ENCODE measurements at regions not wholly inside any gene's neighbourhood (a gene's known extent, or its start where the extent isn't known, plus 50 kb on each side); places are given as distances from the start of the nearest gene placed in this dataset.

DNA sequence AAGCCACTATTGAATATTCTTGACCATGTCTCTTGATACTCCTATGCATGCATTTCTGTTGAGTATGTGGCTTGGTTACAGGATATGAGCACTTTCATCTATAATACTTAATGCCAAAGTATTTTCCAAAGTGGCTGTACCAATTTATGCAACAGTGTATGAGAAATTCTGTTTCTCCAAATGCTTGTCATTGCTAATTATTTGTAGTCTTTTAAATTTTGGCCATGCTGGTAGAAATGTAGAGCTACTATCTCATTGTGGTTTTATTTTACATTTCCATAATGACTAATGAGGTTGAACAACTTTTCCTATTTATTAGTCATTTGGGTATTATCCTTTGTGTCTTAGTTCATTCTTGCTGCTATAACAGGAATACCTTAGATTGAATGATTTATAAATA lies 71.4 kb upstream of the TSPAN2 start:
- no peak overlapping the region for H3K18ac ChIP-seq (ENCODE audit: low read depth in 1 of 2, low read length in 2 of 2)
- H2AFZ ChIP-seq (ENCODE audit: low read depth, low read length): no peak overlapping the region

DNA sequence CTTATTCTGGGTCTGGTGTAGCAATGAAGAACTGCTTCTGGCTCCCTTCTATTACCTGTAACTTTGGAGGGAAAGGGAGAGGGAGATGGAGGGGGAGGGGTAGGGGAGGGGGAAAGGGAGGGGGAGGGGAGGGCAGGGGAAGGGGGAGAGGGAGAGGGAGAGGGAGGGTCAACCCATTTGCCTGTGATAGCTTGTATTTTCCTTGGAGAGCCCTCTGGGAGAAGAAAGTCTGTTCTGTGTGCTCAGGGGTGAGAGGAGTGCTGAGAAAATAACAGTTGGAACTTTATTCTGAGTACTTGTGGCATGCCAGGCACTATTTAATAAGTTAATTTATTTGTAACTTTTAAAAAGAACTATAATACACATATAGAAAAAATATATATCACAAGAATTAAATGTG lies 70.7 kb upstream of the TSPAN2 start:
- Histone ChIP-seq H2BK5ac (ENCODE audit: low read depth, low read length, poor library complexity, severe bottlenecking) (no peak overlapping the region), H2BK15ac (ENCODE audit: low read depth, poor library complexity, severe bottlenecking) (no peak overlapping the region), H3K23ac (ENCODE audit: low read length in 2 of 2) (no peak overlapping the region), H3K18ac (ENCODE audit: low read depth in 1 of 2, low read length in 2 of 2) (no peak overlapping the region), H3K4ac (ENCODE audit: low read depth in 1 of 2, low read length in 2 of 2) (no peak overlapping the region), H2AFZ (ENCODE audit: low read depth, low read length) (no peak overlapping the region), H3K4me1 (ENCODE audit: control insufficient read depth, insufficient read depth, low read depth, low read length) (no peaks in the 10 kb centered on the region), H3K27ac (ENCODE audit: low read length, poor library complexity, severe bottlenecking) (no peak overlapping the region), H3K9me3 (ENCODE audit: control insufficient read depth, low read length) (peaks cover 6% of the 10 kb centered on the region), H3K36me3 (ENCODE audit: control insufficient read depth in 1 of 2, insufficient read depth in 2 of 2, low read depth in 1 of 2, low read length in 2 of 2) (no peaks in the 10 kb centered on the region), H4K91ac (ENCODE audit: low read length) (no peak overlapping the region), H4K8ac (ENCODE audit: low read length) (no peak overlapping the region), H2AK5ac (ENCODE audit: low read length, severe bottlenecking) (no peak overlapping the region), H3K4me2 (ENCODE audit: low read length, poor library complexity, severe bottlenecking) (no peak overlapping the region), H3K4me3 (ENCODE audit: insufficient read depth in 1 of 2, low read depth in 1 of 2, low read length in 2 of 2) (no peak overlapping the region), H3K9ac (ENCODE audit: low read length) (no peak overlapping the region), H3K14ac (ENCODE audit: low read length in 2 of 2) (no peak overlapping the region), H3K27me3 (ENCODE audit: control insufficient read depth in 1 of 2, insufficient read depth in 1 of 2, low read length in 2 of 2) (no peaks in the 10 kb centered on the region), H3K79me1 (replicated peaks; ENCODE audit: low read length, poor library complexity, severe bottlenecking) (no peaks in the 10 kb centered on the region), H2BK12ac (ENCODE audit: low read length in 2 of 2) (no peak overlapping the region), H2BK120ac (ENCODE audit: low read depth, low read length) (no peak overlapping the region)
- no peak for DNase-seq

More for the DNA sequence above, 71.4 kb upstream of the TSPAN2 start:
- Histone ChIP-seq H3K9me3 (ENCODE audit: control insufficient read depth, low read length) (peaks cover 6% of the 10 kb centered on the region), H3K4ac (ENCODE audit: low read depth in 1 of 2, low read length in 2 of 2) (no peak overlapping the region), H3K9ac (ENCODE audit: low read length) (no peak overlapping the region), H2AK5ac (ENCODE audit: low read length, severe bottlenecking) (no peak overlapping the region), H2BK12ac (ENCODE audit: low read length in 2 of 2) (no peak overlapping the region), H3K4me1 (ENCODE audit: control insufficient read depth, insufficient read depth, low read depth, low read length) (no peaks in the 10 kb centered on the region), H3K79me1 (replicated peaks; ENCODE audit: low read length, poor library complexity, severe bottlenecking) (no peaks in the 10 kb centered on the region), H3K14ac (ENCODE audit: low read length in 2 of 2) (no peak overlapping the region), H3K23ac (ENCODE audit: low read length in 2 of 2) (no peak overlapping the region), H3K4me3 (ENCODE audit: insufficient read depth in 1 of 2, low read depth in 1 of 2, low read length in 2 of 2) (no peak overlapping the region), H4K8ac (ENCODE audit: low read length) (no peak overlapping the region), H4K91ac (ENCODE audit: low read length) (no peak overlapping the region), H2BK15ac (ENCODE audit: low read depth, poor library complexity, severe bottlenecking) (no peak overlapping the region), H3K27ac (ENCODE audit: low read length, poor library complexity, severe bottlenecking) (no peak overlapping the region), H3K36me3 (ENCODE audit: control insufficient read depth in 1 of 2, insufficient read depth in 2 of 2, low read depth in 1 of 2, low read length in 2 of 2) (no peaks in the 10 kb centered on the region), H3K4me2 (ENCODE audit: low read length, poor library complexity, severe bottlenecking) (no peak overlapping the region), H2BK5ac (ENCODE audit: low read depth, low read length, poor library complexity, severe bottlenecking) (no peak overlapping the region), H3K27me3 (ENCODE audit: control insufficient read depth in 1 of 2, insufficient read depth in 1 of 2, low read length in 2 of 2) (no peaks in the 10 kb centered on the region), H2BK120ac (ENCODE audit: low read depth, low read length) (no peak overlapping the region)
- DNase-seq: no peak

DNA sequence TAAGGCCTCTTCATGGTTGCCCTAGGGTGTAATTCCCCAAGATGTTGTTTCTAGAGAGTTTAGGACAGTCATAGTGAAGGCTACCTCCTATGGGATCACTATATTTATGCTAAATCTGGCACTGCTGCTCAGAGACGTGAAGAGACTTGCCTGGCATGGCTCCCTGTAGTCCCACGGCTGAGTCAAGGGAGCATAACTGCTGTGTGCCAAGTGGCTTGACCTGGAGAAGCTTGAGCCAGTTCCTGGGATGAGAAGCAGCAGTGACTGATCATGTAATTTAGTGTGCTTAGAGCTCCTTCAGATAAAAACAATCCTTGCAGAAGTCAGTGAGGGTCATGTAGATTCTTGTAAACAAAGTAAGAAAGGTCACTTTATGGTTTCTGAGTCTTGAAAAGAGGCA lies 68.9 kb upstream of the TSPAN2 start:
- Histone ChIP-seq H3K27ac (ENCODE audit: low read length, poor library complexity, severe bottlenecking) (no peak overlapping the region), H4K8ac (ENCODE audit: low read length) (no peak overlapping the region), H3K4me2 (ENCODE audit: low read length, poor library complexity, severe bottlenecking) (no peak overlapping the region), H3K27me3 (ENCODE audit: control insufficient read depth in 1 of 2, insufficient read depth in 1 of 2, low read length in 2 of 2) (no peaks in the 10 kb centered on the region), H2AFZ (ENCODE audit: low read depth, low read length) (no peak overlapping the region), H3K14ac (ENCODE audit: low read length in 2 of 2) (no peak overlapping the region), H3K36me3 (ENCODE audit: control insufficient read depth in 1 of 2, insufficient read depth in 2 of 2, low read depth in 1 of 2, low read length in 2 of 2) (no peaks in the 10 kb centered on the region), H2BK5ac (ENCODE audit: low read depth, low read length, poor library complexity, severe bottlenecking) (no peak overlapping the region), H3K23ac (ENCODE audit: low read length in 2 of 2) (no peak overlapping the region), H2BK12ac (ENCODE audit: low read length in 2 of 2) (no peak overlapping the region), H3K4ac (ENCODE audit: low read depth in 1 of 2, low read length in 2 of 2) (no peak overlapping the region), H3K79me1 (replicated peaks; ENCODE audit: low read length, poor library complexity, severe bottlenecking) (no peaks in the 10 kb centered on the region), H3K4me1 (ENCODE audit: control insufficient read depth, insufficient read depth, low read depth, low read length) (no peaks in the 10 kb centered on the region), H3K4me3 (ENCODE audit: insufficient read depth in 1 of 2, low read depth in 1 of 2, low read length in 2 of 2) (peak overlapping the region in 1 of 2 experiments; percentile 15), H2BK15ac (ENCODE audit: low read depth, poor library complexity, severe bottlenecking) (no peak overlapping the region), H3K9me3 (ENCODE audit: control insufficient read depth, low read length) (peaks cover 4% of the 10 kb centered on the region), H3K18ac (ENCODE audit: low read depth in 1 of 2, low read length in 2 of 2) (no peak overlapping the region), H2BK120ac (ENCODE audit: low read depth, low read length) (no peak overlapping the region), H2AK5ac (ENCODE audit: low read length, severe bottlenecking) (no peak overlapping the region), H4K91ac (ENCODE audit: low read length) (no peak overlapping the region), H3K9ac (ENCODE audit: low read length) (no peak overlapping the region)
- peak; percentile 68 for DNase-seq
- 0% methylated on average over 2 of the region's 2 CpGs for WGBS

DNA sequence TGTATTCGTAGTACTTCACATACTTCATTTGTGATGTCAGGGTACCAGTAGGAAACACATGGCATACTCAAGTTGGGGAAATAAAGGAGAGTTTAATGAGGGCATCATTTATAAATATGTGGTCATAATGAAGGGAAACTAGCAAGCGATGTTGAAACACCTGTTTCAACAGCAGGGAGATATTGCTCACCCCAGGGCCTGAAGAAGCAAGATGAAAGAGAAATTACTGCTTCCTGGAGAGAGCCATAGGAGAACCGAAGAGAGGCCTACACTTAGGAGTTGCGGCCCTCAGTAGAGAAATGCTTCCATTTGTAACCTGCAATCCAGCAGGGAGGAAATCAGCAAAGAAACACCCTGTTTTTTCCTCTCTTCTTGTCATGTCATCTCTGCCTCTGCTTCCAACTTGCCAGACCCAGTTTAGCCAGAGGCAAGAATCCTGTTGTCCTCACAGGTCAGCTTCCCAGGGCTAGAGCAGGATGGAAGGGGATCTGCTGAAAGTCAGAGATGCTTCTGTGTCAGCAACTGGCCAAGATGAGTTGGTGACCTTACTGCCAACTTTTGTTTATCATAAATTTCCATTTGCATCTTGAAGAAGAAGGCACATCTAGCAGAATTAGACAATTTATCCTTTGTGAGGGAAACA lies 67.6 kb upstream of the TSPAN2 start:
- peaks cover 4% of the 10 kb centered on the region for H3K9me3 ChIP-seq (ENCODE audit: control insufficient read depth, low read length)
- H3K9ac ChIP-seq (ENCODE audit: low read length): no peak overlapping the region
- H3K4me1 ChIP-seq (ENCODE audit: control insufficient read depth, insufficient read depth, low read depth, low read length): no peaks in the 10 kb centered on the region
- no peak for DNase-seq
- H3K4ac ChIP-seq (ENCODE audit: low read depth in 1 of 2, low read length in 2 of 2): no peak overlapping the region
- no peak overlapping the region for H3K4me3 ChIP-seq (ENCODE audit: insufficient read depth in 1 of 2, low read depth in 1 of 2, low read length in 2 of 2)
- no peak overlapping the region for H3K4me2 ChIP-seq (ENCODE audit: low read length, poor library complexity, severe bottlenecking)
- H2AFZ ChIP-seq (ENCODE audit: low read depth, low read length): no peak overlapping the region
- H3K79me1 ChIP-seq (replicated peaks; ENCODE audit: low read length, poor library complexity, severe bottlenecking): no peaks in the 10 kb centered on the region
- no peak overlapping the region for H3K27ac ChIP-seq (ENCODE audit: low read length, poor library complexity, severe bottlenecking)
- no peak overlapping the region for H2BK15ac ChIP-seq (ENCODE audit: low read depth, poor library complexity, severe bottlenecking)
- H3K23ac ChIP-seq (ENCODE audit: low read length in 2 of 2): no peak overlapping the region
- no peak overlapping the region for H4K91ac ChIP-seq (ENCODE audit: low read length)
- WGBS: 89% methylated on average over 4 of the region's 4 CpGs
- no peaks in the 10 kb centered on the region for H3K27me3 ChIP-seq (ENCODE audit: control insufficient read depth in 1 of 2, insufficient read depth in 1 of 2, low read length in 2 of 2)
- no peak overlapping the region for H2BK120ac ChIP-seq (ENCODE audit: low read depth, low read length)
- no peak overlapping the region for H3K18ac ChIP-seq (ENCODE audit: low read depth in 1 of 2, low read length in 2 of 2)
- H4K8ac ChIP-seq (ENCODE audit: low read length): no peak overlapping the region
- H2BK12ac ChIP-seq (ENCODE audit: low read length in 2 of 2): no peak overlapping the region
- no peaks in the 10 kb centered on the region for H3K36me3 ChIP-seq (ENCODE audit: control insufficient read depth in 1 of 2, insufficient read depth in 2 of 2, low read depth in 1 of 2, low read length in 2 of 2)
- H2AK5ac ChIP-seq (ENCODE audit: low read length, severe bottlenecking): no peak overlapping the region
- H2BK5ac ChIP-seq (ENCODE audit: low read depth, low read length, poor library complexity, severe bottlenecking): no peak overlapping the region
- no peak overlapping the region for H3K14ac ChIP-seq (ENCODE audit: low read length in 2 of 2)

Measured in mesenchymal stem cell (in vitro differentiated cells and primary cell).